ENCODE measurements at regions not wholly inside any gene's neighbourhood (a gene's known extent, or its start where the extent isn't known, plus 50 kb on each side); places are given as distances from the start of the nearest gene placed in this dataset.

GRCh38 chr21:35207322-35207721 lies 158.2 kb upstream of the RUNX1 start:
- TF ChIP-seq CTCF (IDR thresholded peaks at IDR 0.05; ENCODE audit: low read depth, low read length, poor library complexity, severe bottlenecking) (no peak), EZH2phosphoT487 (IDR thresholded peaks at IDR 0.05; ENCODE audit: borderline replicate concordance, low read length) (no peak)

Measured in DOHH2 (cell line).